SK-N-SH treated with all-trans-retinoic acid at 6 μM for 48 hours (cell line): ENCODE measurements at regions not wholly inside any gene's neighbourhood (a gene's known extent, or its start where the extent isn't known, plus 50 kb on each side); places are given as distances from the start of the nearest gene placed in this dataset.

Source experiments
- ATAC-seq: fragments of 200-7000 bp; cut with Tn5 transposase; 3 replicates; pipeline ENCODE4 v1.9.1; 2020; ENCODE audit warnings: mild to moderate bottlenecking, moderate library complexity
- CSDC2 ChIP-seq: fragments of 250-450 bp; sonication (Bioruptor Pico); IDR thresholded peaks from 2 replicates; pipeline ENCODE4 v1.5.0; 2020; ENCODE audit warnings: mild to moderate bottlenecking, moderate library complexity
- ESRRG ChIP-seq: fragments of 250-450 bp; sonication (Bioruptor Pico); IDR thresholded peaks from 2 replicates; pipeline ENCODE4 v1.6.1; 2021; ENCODE audit warnings: mild to moderate bottlenecking
- GLIS3 ChIP-seq: fragments of 250-450 bp; sonication (Bioruptor Pico); IDR thresholded peaks from 2 replicates; pipeline ENCODE4 v1.5.0; 2020; ENCODE audit warnings: mild to moderate bottlenecking, moderate library complexity
- ISL1 ChIP-seq: fragments of 250-450 bp; sonication (Bioruptor Pico); IDR thresholded peaks from 2 replicates; pipeline ENCODE4 v2.1.2; 2022; ENCODE audit warnings: mild to moderate bottlenecking, moderate library complexity
- POU6F1 ChIP-seq: fragments of 250-450 bp; sonication (Bioruptor Pico); IDR thresholded peaks from 2 replicates; pipeline ENCODE4 v1.8.0; 2021; ENCODE audit warnings: low read depth, mild to moderate bottlenecking, moderate library complexity, borderline replicate concordance
- PPARA ChIP-seq: fragments of 250-450 bp; sonication (Bioruptor Pico); IDR thresholded peaks from 2 replicates; pipeline ENCODE4 v1.5.0; 2020; ENCODE audit warnings: mild to moderate bottlenecking, borderline replicate concordance
- RARB ChIP-seq: fragments of 250-450 bp; sonication (Bioruptor Pico); IDR thresholded peaks from 2 replicates; pipeline ENCODE4 v1.8.0; 2021; ENCODE audit warnings: mild to moderate bottlenecking, moderate library complexity
- SNAI2 ChIP-seq: fragments of 250-450 bp; sonication (Bioruptor Pico); IDR thresholded peaks from 2 replicates; pipeline ENCODE4 v1.5.0; 2020; ENCODE audit warnings: mild to moderate bottlenecking, moderate library complexity
- TCF4 ChIP-seq: fragments of 250-450 bp; sonication (Bioruptor Pico); IDR thresholded peaks from 2 replicates; pipeline ENCODE4 v1.8.0; 2021; ENCODE audit warnings: mild to moderate bottlenecking, moderate library complexity, borderline replicate concordance
- TOX ChIP-seq: fragments of 250-450 bp; sonication (Bioruptor Pico); IDR thresholded peaks from 2 replicates; pipeline ENCODE4 v1.8.0; 2021; ENCODE audit warnings: mild to moderate bottlenecking, moderate library complexity, borderline replicate concordance
- TSHZ2 ChIP-seq: fragments of 250-450 bp; sonication (Bioruptor Pico); IDR thresholded peaks from 2 replicates; pipeline ENCODE4 v1.5.0; 2020; ENCODE audit warnings: mild to moderate bottlenecking, moderate library complexity
- ZC3H10 ChIP-seq: fragments of 250-450 bp; sonication (Bioruptor Pico); IDR thresholded peaks from 2 replicates; pipeline ENCODE4 v1.5.1; 2021; ENCODE audit warnings: mild to moderate bottlenecking, moderate library complexity
- ZFP3 ChIP-seq: fragments of 250-450 bp; sonication (Bioruptor Pico); IDR thresholded peaks from 2 replicates; pipeline ENCODE4 v1.5.0; 2020; ENCODE audit warnings: mild to moderate bottlenecking, moderate library complexity
- ZFP30 ChIP-seq: fragments of 450-650 bp; formaldehyde crosslinking; IDR thresholded peaks from 2 replicates; pipeline ENCODE4 v1.5.0; 2022; ENCODE audit warnings: mild to moderate bottlenecking, moderate library complexity
- ZNF565 ChIP-seq: fragments of 450-650 bp; formaldehyde crosslinking; conservative IDR thresholded peaks from 2 replicates; pipeline ENCODE4 v1.5.0; 2020; ENCODE audit warnings: low read depth, mild to moderate bottlenecking, moderate library complexity
- ZNF70 ChIP-seq: fragments of 450-650 bp; formaldehyde crosslinking; IDR thresholded peaks from 2 replicates; pipeline ENCODE4 v1.5.0; 2020; ENCODE audit warnings: mild to moderate bottlenecking, moderate library complexity
- ZNF8 ChIP-seq: fragments of 450-650 bp; formaldehyde crosslinking; IDR thresholded peaks from 2 replicates; pipeline ENCODE4 v1.5.0; 2020; ENCODE audit warnings: mild to moderate bottlenecking, moderate library complexity
- TF ChIP-seq, protein P1 (sequence below): fragments of 250-450 bp; sonication (Bioruptor Pico); IDR thresholded peaks from 2 replicates; pipeline ENCODE4 v1.5.1; 2020; ENCODE audit warnings: low read depth, mild to moderate bottlenecking, moderate library complexity
- TF ChIP-seq, protein P2 (sequence below): fragments of 250-450 bp; sonication (Bioruptor Pico); IDR thresholded peaks from 2 replicates; pipeline ENCODE4 v1.5.1; 2021; ENCODE audit warnings: mild to moderate bottlenecking, moderate library complexity

DNA sequence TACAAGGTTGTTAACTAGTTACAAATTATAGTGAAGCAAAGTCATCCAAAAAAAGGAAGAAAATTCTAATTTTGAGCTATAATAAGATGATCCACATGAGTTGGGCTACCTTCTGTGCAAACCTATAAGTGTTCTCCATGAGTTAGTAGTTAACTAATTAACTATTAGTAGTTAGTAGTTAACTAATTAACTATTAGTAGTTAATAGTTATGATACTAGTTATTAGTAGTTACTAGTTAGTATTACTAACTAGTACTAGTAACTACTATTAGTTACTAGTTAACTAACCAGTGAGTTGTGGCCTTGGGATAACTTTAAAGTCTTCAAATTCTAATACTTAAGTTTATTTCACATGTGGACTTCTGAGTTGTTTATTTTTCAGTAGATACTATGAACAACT is 453.4 kb upstream of the GRM3 start:
- ATAC-seq: no peak
- TF ChIP-seq POU6F1: no peak
- no peak for TF ChIP-seq ZC3H10 (CRISPR knock-in tag)
- TF ChIP-seq ZFP3 (CRISPR knock-in tag): no peak
- TF ChIP-seq ZFP30: no peak
- no peak for TF ChIP-seq ISL1 (CRISPR knock-in tag)
- no peak for TF ChIP-seq PPARA
- TF ChIP-seq ZNF70 (CRISPR knock-in tag): no peak
- TF ChIP-seq TCF4 (CRISPR knock-in tag): no peak
- TF ChIP-seq ESRRG: no peak
- no peak for TF ChIP-seq ZNF565 (CRISPR knock-in tag)
- no peak for TF ChIP-seq RARB (CRISPR knock-in tag)
- TF ChIP-seq TOX (CRISPR knock-in tag): no peak
- TF ChIP-seq, protein P1, sequence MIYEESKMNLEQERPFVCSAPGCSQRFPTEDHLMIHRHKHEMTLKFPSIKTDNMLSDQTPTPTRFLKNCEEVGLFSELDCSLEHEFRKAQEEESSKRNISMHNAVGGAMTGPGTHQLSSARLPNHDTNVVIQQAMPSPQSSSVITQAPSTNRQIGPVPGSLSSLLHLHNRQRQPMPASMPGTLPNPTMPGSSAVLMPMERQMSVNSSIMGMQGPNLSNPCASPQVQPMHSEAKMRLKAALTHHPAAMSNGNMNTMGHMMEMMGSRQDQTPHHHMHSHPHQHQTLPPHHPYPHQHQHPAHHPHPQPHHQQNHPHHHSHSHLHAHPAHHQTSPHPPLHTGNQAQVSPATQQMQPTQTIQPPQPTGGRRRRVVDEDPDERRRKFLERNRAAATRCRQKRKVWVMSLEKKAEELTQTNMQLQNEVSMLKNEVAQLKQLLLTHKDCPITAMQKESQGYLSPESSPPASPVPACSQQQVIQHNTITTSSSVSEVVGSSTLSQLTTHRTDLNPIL (CRISPR knock-in tag): no peak

GRCh38 chr7:86181474-86181873 is 462.2 kb upstream of the GRM3 start:
- no peak for ATAC-seq
- TF ChIP-seq ISL1 (CRISPR knock-in tag) (no peak), TSHZ2 (CRISPR knock-in tag) (no peak), TOX (CRISPR knock-in tag) (no peak), SNAI2 (no peak), ZNF70 (CRISPR knock-in tag) (no peak), ZC3H10 (CRISPR knock-in tag) (no peak)

DNA sequence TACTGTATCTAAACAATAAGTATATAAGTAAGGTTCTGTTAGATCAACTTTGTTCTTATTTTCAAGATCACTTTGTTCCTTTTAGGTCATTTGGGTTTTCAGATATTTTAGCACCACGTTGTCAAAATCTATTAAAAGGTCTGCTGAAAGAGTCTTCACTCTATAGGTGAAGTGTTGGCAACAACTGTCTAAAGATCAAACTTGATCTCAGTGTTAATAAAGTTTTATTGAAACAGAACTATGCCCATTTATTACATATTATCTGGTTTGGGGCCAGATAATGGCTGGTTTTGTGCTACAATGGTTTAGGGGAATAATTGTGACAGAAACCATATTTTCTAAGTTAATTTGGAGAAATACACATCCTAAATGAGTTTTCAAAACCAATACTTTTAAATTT is 478.9 kb upstream of the GRM3 start:
- no peak for ATAC-seq
- no peak for TF ChIP-seq TSHZ2 (CRISPR knock-in tag)
- TF ChIP-seq TOX (CRISPR knock-in tag): no peak
- no peak for TF ChIP-seq ZNF8
- TF ChIP-seq, protein P2, sequence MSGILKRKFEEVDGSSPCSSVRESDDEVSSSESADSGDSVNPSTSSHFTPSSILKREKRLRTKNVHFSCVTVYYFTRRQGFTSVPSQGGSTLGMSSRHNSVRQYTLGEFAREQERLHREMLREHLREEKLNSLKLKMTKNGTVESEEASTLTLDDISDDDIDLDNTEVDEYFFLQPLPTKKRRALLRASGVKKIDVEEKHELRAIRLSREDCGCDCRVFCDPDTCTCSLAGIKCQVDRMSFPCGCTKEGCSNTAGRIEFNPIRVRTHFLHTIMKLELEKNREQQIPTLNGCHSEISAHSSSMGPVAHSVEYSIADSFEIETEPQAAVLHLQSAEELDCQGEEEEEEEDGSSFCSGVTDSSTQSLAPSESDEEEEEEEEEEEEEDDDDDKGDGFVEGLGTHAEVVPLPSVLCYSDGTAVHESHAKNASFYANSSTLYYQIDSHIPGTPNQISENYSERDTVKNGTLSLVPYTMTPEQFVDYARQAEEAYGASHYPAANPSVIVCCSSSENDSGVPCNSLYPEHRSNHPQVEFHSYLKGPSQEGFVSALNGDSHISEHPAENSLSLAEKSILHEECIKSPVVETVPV: no peak
- no peak for TF ChIP-seq TCF4 (CRISPR knock-in tag)
- no peak for TF ChIP-seq CSDC2
- TF ChIP-seq, protein P1 (CRISPR knock-in tag): no peak
- TF ChIP-seq POU6F1: no peak
- TF ChIP-seq GLIS3 (CRISPR knock-in tag): no peak
